HEK293T (cell line): ENCODE measurements at regions not wholly inside any gene's neighbourhood (a gene's known extent, or its start where the extent isn't known, plus 50 kb on each side); places are given as distances from the start of the nearest gene placed in this dataset.
"Not testable (repeated sequence)": the region's sequence is repeated elsewhere in the genome, so short reads cannot be mapped to it uniquely, and the experiment has no call there.

Source experiments
- FOXM1 ChIP-seq: fragments of 450-650 bp; IDR thresholded peaks from 2 replicates; pipeline ENCODE4 v1.6.1; 2017; ENCODE audit warnings: mild to moderate bottlenecking, borderline replicate concordance
- SP1 ChIP-seq: fragments of 450-650 bp; IDR thresholded peaks from 2 replicates; pipeline ENCODE4 v1.6.1; 2017

GRCh38 chr9:138202043-138202442, 324.5 kb downstream of the CACNA1B start:
- not testable (repeated sequence) for TF ChIP-seq FOXM1, SP1
